HepG2 (cell line): ENCODE measurements at regions not wholly inside any gene's neighbourhood (a gene's known extent, or its start where the extent isn't known, plus 50 kb on each side); places are given as distances from the start of the nearest gene placed in this dataset.

ENCODE experiments used
- ATAC-seq: fragments of 200-7000 bp; cut with Tn5 transposase; 3 replicates; pipeline ENCODE4 v1.9.1; 2020; ENCODE audit warnings: mild to moderate bottlenecking, moderate library complexity
- BruUV-seq: library from RNA; stranded (reverse); fragments of 400-500 nt; replicated peaks from 2 replicates; lab custom pipeline; 2021; lab: Mats Ljungman, UMichigan
- CTCF ChIA-PET: fragments of 300-600 bp; formaldehyde crosslinking; extraction: SDS; loops from one replicate; lab custom pipeline; 2021; ENCODE audit warnings: low total read pairs, inconsistent platforms, low intra/inter-chr PET ratio; lab: Yijun Ruan, JAX
- POLR2A ChIA-PET: fragments of 350-600 bp; sonication (Branson Sonifier 250); formaldehyde crosslinking; loops from one replicate; lab custom pipeline; 2020; ENCODE audit warnings: antibody characterized with exemption, inconsistent platforms; lab: Yijun Ruan, JAX
- DNase-seq: peaks from one replicate; pipeline ENCODE4 v3.0.0-alpha.2; 2015; ENCODE audit warnings: low spot score
- FAIRE-seq: peaks from 3 replicates; lab custom pipeline; 2011; peaks lifted over from hg19 to GRCh38; lab: Jason Lieb, UNC
- H2AFZ ChIP-seq: one replicate; pipeline ENCODE4 v1.6.1; 2011; ENCODE audit warnings: low read length, inconsistent platforms
- H3K27ac ChIP-seq: fragments of 300-600 bp; 3 replicates; pipeline ENCODE4 v1.8.0; 2011; ENCODE audit warnings: mixed run types, mild to moderate bottlenecking, mixed read lengths, low read length, inconsistent platforms; ENCODE audit not compliant: insufficient read depth; ENCODE audit errors: extremely low read length
- H3K27me3 ChIP-seq, 2 experiments: fragments of 200-600 bp in 1 of 2; 2 replicates in 1 of 2; 3 replicates in 1 of 2; pipeline versions ENCODE4 v1.6.0 to v1.8.0; 2011; ENCODE audit warnings: low read length in 2 of 2, mild to moderate bottlenecking in 2 of 2, moderate library complexity in 2 of 2, inconsistent platforms in 1 of 2; ENCODE audit not compliant: insufficient read depth in 2 of 2, control insufficient read depth in 1 of 2
- H3K36me3 ChIP-seq, 2 experiments: fragments of 200-600 bp in 1 of 2; replicated peaks in 1 of 2; 2 replicates in 1 of 2; 3 replicates in 1 of 2; pipeline versions ENCODE4 v1.5.1 to v1.8.0; 2011; ENCODE audit warnings: low read length in 2 of 2, inconsistent platforms in 1 of 2; ENCODE audit not compliant: insufficient read depth in 2 of 2, control insufficient read depth in 1 of 2
- H3K4me1 ChIP-seq: 2 replicates; pipeline ENCODE4 v1.5.1; 2012; ENCODE audit warnings: low read length, inconsistent platforms; ENCODE audit not compliant: insufficient read depth
- H3K4me2 ChIP-seq: 2 replicates; pipeline ENCODE4 v1.6.0; 2011; ENCODE audit warnings: low read depth, low read length, inconsistent platforms
- H3K4me3 ChIP-seq, 3 experiments: fragments of 200-600 bp in 1 of 3; sonication (generic), shearing (Covaris generic) in 1 of 3; replicated peaks in 1 of 3; 2 replicates each; pipeline ENCODE4 v1.5.1; 2011 to 2016; ENCODE audit warnings: low read length in 3 of 3, inconsistent platforms in 2 of 3, low read depth in 2 of 3, mild to moderate bottlenecking in 2 of 3, control low read depth in 1 of 3, mixed read lengths in 1 of 3; ENCODE audit not compliant: insufficient read depth in 1 of 3
- H3K79me2 ChIP-seq: one replicate; pipeline ENCODE4 v1.6.1; 2011; ENCODE audit warnings: low read length, inconsistent platforms; ENCODE audit not compliant: insufficient read depth
- H3K9ac ChIP-seq: 2 replicates; pipeline ENCODE4 v1.6.0; 2011; ENCODE audit warnings: mild to moderate bottlenecking, low read depth, low read length, inconsistent platforms; ENCODE audit not compliant: insufficient read depth
- H3K9me3 ChIP-seq: 2 replicates; pipeline ENCODE4 v1.5.1; 2012; ENCODE audit warnings: mild to moderate bottlenecking, low read length
- H4K20me1 ChIP-seq: 2 replicates; pipeline ENCODE4 v1.6.0; 2011; ENCODE audit warnings: inconsistent platforms, mild to moderate bottlenecking, low read length, moderate library complexity; ENCODE audit not compliant: insufficient read depth
- AGO1 ChIP-seq: fragments of 200-400 bp; formaldehyde crosslinking; IDR thresholded peaks from 2 replicates; pipeline ENCODE4 v1.6.1; 2017; ENCODE audit warnings: mild to moderate bottlenecking, low read depth, low read length, moderate library complexity; ENCODE audit not compliant: poor library complexity, severe bottlenecking
- BORCS8-MEF2B ChIP-seq: sonication (generic); formaldehyde crosslinking; IDR thresholded peaks from 2 replicates; pipeline ENCODE4 v1.8.0; 2022; ENCODE audit warnings: mild to moderate bottlenecking, missing genetic modification reagents
- EP300 ChIP-seq, 3 experiments: sonication (generic) in 1 of 3; formaldehyde crosslinking in 1 of 3; IDR thresholded peaks; 2 replicates each; pipeline versions ENCODE4 v1.5.1 to v1.6.1; 2011 to 2020; ENCODE audit warnings: low read depth in 2 of 3, low read length in 2 of 3, borderline replicate concordance in 1 of 3, improper control_type of control experiment in 1 of 3, mild to moderate bottlenecking in 1 of 3, missing genetic modification reagents in 1 of 3, moderate library complexity in 1 of 3
- EZH2 ChIP-seq: conservative IDR thresholded peaks from 2 replicates; pipeline ENCODE4 v1.6.1; 2012; ENCODE audit warnings: mild to moderate bottlenecking, low read depth, low read length, moderate library complexity
- GTF2F1 ChIP-seq: fragments of 150-350 bp; IDR thresholded peaks from 2 replicates; pipeline ENCODE4 v1.6.1; 2014; ENCODE audit warnings: low read length
- JUN ChIP-seq: sonication (generic); formaldehyde crosslinking; IDR thresholded peaks from 2 replicates; pipeline ENCODE4 v1.4.0; 2020; ENCODE audit warnings: mild to moderate bottlenecking, missing genetic modification reagents
- KDM5B ChIP-seq: sonication (generic); formaldehyde crosslinking; IDR thresholded peaks from 2 replicates; pipeline ENCODE4 v1.4.0; 2020; ENCODE audit warnings: missing genetic modification reagents, mild to moderate bottlenecking, borderline replicate concordance
- PHF5A ChIP-seq: IDR thresholded peaks from one replicate; pipeline ENCODE4 v1.6.1; 2018; ENCODE audit warnings: low read depth, missing genetic modification reagents; ENCODE audit not compliant: unreplicated experiment
- SNAI1 ChIP-seq: sonication (generic); formaldehyde crosslinking; IDR thresholded peaks from 2 replicates; pipeline ENCODE4 v1.5.0; 2020; ENCODE audit warnings: mild to moderate bottlenecking, missing genetic modification reagents, borderline replicate concordance
- ZBTB42 ChIP-seq: sonication (generic); formaldehyde crosslinking; IDR thresholded peaks from 2 replicates; pipeline ENCODE4 v1.5.0; 2020; ENCODE audit warnings: mild to moderate bottlenecking, missing genetic modification reagents
- ZC3H4 ChIP-seq: sonication (generic); formaldehyde crosslinking; IDR thresholded peaks from 2 replicates; pipeline ENCODE4 v1.4.0; 2020; ENCODE audit warnings: missing genetic modification reagents, borderline replicate concordance
- ZEB1 ChIP-seq: IDR thresholded peaks from 2 replicates; pipeline ENCODE4 v1.6.1; 2012; ENCODE audit warnings: mild to moderate bottlenecking, low read depth, inconsistent platforms; ENCODE audit not compliant: insufficient replicate concordance
- ZFAT ChIP-seq: sonication (generic); formaldehyde crosslinking; conservative IDR thresholded peaks from 2 replicates; pipeline ENCODE4 v1.8.1; 2023; ENCODE audit warnings: missing genetic modification reagents, inconsistent platforms
- ZNF124 ChIP-seq: sonication (generic); formaldehyde crosslinking; IDR thresholded peaks from 2 replicates; pipeline ENCODE4 v1.4.0; 2020; ENCODE audit warnings: missing genetic modification reagents
- ZNF331 ChIP-seq: sonication (generic); formaldehyde crosslinking; IDR thresholded peaks from 2 replicates; pipeline ENCODE4 v1.4.0; 2020; ENCODE audit warnings: missing genetic modification reagents
- ZNF883 ChIP-seq: sonication (generic); formaldehyde crosslinking; IDR thresholded peaks from 2 replicates; pipeline ENCODE4 v1.5.1; 2020; ENCODE audit warnings: mild to moderate bottlenecking, missing genetic modification reagents; ENCODE audit errors: not compliant biosample characterization
- WGBS: methylation state at CpG from one replicate; pipeline ENCODE4 v1.1.6; 2017; ENCODE audit warnings: low lambda C conversion rate; 5-methylcytosine and 5-hydroxymethylcytosine counted together
- in situ Hi-C: cut with HindIII; loops from 2 replicates; pipeline ENCODE4 v1.10.0; 2017; ENCODE audit warnings: low pct_unique_long_range_greater_than_20kb; ENCODE audit not compliant: extremely low pct_ligation_motif_present
- intact Hi-C: fragments of 100-400 bp; cut with micrococcal nuclease; formaldehyde crosslinking; loops from one replicate; pipeline ENCODE4 v1.10.0; 2022; ENCODE audit not compliant: unreplicated experiment
- TF ChIP-seq, protein P1 (sequence below): IDR thresholded peaks from 2 replicates; pipeline ENCODE4 v1.6.1; 2018; ENCODE audit warnings: missing genetic modification reagents, mild to moderate bottlenecking, missing compliant biosample characterization
- TF ChIP-seq, protein P2 (sequence below): IDR thresholded peaks from 2 replicates; pipeline ENCODE4 v1.6.1; 2016; ENCODE audit warnings: missing genetic modification reagents, missing compliant biosample characterization
- TF ChIP-seq, protein P3 (sequence below): sonication (generic); formaldehyde crosslinking; IDR thresholded peaks from 2 replicates; pipeline ENCODE4 v1.9.0; 2021; ENCODE audit warnings: missing genetic modification reagents, borderline replicate concordance
- TF ChIP-seq, protein P4 (sequence below): sonication (generic); formaldehyde crosslinking; IDR thresholded peaks from 2 replicates; pipeline ENCODE4 v1.4.0; 2020; ENCODE audit warnings: low read depth, mild to moderate bottlenecking, missing genetic modification reagents

DNA sequence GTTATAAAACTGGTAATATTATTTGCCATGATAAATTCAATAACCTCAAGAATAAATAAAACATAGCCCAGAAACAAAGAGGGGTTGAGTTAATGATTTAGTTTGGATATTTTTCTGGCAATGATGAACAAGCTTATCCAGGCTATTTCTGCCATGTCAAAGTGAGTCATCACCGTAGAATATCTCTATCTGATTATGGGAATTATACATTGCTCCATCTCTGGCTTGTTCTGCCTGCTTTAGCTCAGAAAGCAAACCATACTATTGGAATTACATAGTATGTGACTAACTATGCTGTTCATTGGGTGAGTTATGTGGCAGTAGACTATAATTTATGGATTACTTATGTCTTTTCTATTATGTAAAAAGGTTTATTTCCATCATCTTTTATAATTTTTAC lies 680.1 kb upstream of the AADAT start:
- ATAC-seq (no peak), FAIRE-seq (no peak), DNase-seq (no peak)
- no peaks in the 10 kb centered on the region for H3K79me2 ChIP-seq
- no peak overlapping the region for H2AFZ ChIP-seq
- H3K9ac ChIP-seq: no peak overlapping the region
- 0% methylated on average over 1 of the region's 1 CpG for WGBS
- TF ChIP-seq, protein P1, sequence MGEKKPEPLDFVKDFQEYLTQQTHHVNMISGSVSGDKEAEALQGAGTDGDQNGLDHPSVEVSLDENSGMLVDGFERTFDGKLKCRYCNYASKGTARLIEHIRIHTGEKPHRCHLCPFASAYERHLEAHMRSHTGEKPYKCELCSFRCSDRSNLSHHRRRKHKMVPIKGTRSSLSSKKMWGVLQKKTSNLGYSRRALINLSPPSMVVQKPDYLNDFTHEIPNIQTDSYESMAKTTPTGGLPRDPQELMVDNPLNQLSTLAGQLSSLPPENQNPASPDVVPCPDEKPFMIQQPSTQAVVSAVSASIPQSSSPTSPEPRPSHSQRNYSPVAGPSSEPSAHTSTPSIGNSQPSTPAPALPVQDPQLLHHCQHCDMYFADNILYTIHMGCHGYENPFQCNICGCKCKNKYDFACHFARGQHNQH (CRISPR knock-in tag): no peak
- TF ChIP-seq PHF5A (CRISPR knock-in tag): no peak
- TF ChIP-seq, protein P2, sequence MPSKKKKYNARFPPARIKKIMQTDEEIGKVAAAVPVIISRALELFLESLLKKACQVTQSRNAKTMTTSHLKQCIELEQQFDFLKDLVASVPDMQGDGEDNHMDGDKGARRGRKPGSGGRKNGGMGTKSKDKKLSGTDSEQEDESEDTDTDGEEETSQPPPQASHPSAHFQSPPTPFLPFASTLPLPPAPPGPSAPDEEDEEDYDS (CRISPR knock-in tag): no peak
- TF ChIP-seq EP300 (IDR thresholded peaks at IDR 0.05; ENCODE audit: low read depth in 2 of 2, low read length in 2 of 2): no peak
- no peak for TF ChIP-seq EP300 (CRISPR knock-in tag; IDR thresholded peaks at IDR 0.05; ENCODE audit: borderline replicate concordance)
- TF ChIP-seq, protein P3, sequence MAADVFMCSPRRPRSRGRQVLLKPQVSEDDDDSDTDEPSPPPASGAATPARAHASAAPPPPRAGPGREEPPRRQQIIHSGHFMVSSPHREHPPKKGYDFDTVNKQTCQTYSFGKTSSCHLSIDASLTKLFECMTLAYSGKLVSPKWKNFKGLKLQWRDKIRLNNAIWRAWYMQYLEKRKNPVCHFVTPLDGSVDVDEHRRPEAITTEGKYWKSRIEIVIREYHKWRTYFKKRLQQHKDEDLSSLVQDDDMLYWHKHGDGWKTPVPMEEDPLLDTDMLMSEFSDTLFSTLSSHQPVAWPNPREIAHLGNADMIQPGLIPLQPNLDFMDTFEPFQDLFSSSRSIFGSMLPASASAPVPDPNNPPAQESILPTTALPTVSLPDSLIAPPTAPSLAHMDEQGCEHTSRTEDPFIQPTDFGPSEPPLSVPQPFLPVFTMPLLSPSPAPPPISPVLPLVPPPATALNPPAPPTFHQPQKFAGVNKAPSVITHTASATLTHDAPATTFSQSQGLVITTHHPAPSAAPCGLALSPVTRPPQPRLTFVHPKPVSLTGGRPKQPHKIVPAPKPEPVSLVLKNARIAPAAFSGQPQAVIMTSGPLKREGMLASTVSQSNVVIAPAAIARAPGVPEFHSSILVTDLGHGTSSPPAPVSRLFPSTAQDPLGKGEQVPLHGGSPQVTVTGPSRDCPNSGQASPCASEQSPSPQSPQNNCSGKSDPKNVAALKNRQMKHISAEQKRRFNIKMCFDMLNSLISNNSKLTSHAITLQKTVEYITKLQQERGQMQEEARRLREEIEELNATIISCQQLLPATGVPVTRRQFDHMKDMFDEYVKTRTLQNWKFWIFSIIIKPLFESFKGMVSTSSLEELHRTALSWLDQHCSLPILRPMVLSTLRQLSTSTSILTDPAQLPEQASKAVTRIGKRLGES (CRISPR knock-in tag): no peak
- TF ChIP-seq BORCS8-MEF2B (CRISPR knock-in tag): no peak
- no peak for TF ChIP-seq SNAI1 (CRISPR knock-in tag)
- no peak for TF ChIP-seq ZEB1
- no peak for TF ChIP-seq ZBTB42 (CRISPR knock-in tag)
- no peak for TF ChIP-seq ZNF883 (CRISPR knock-in tag)
- TF ChIP-seq, protein P4, sequence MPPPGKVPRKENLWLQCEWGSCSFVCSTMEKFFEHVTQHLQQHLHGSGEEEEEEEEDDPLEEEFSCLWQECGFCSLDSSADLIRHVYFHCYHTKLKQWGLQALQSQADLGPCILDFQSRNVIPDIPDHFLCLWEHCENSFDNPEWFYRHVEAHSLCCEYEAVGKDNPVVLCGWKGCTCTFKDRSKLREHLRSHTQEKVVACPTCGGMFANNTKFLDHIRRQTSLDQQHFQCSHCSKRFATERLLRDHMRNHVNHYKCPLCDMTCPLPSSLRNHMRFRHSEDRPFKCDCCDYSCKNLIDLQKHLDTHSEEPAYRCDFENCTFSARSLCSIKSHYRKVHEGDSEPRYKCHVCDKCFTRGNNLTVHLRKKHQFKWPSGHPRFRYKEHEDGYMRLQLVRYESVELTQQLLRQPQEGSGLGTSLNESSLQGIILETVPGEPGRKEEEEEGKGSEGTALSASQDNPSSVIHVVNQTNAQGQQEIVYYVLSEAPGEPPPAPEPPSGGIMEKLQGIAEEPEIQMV (CRISPR knock-in tag): no peak
- TF ChIP-seq ZC3H4: no peak
- no peak for TF ChIP-seq KDM5B (CRISPR knock-in tag)
- TF ChIP-seq EZH2: no peak
- TF ChIP-seq ZNF124: no peak
- no peak for TF ChIP-seq JUN (CRISPR knock-in tag)
- TF ChIP-seq GTF2F1: no peak
- TF ChIP-seq ZNF331 (CRISPR knock-in tag): no peak
- no peak for TF ChIP-seq ZFAT
- TF ChIP-seq AGO1: no peak
- H4K20me1 ChIP-seq: no peaks in the 10 kb centered on the region
- H3K4me3 ChIP-seq: no peak overlapping the region
- POLR2A ChIA-PET: no interaction called here
- H3K4me1 ChIP-seq: no peaks in the 10 kb centered on the region
- H3K9me3 ChIP-seq: no peaks in the 10 kb centered on the region
- in situ Hi-C loops: no loop called here
- H3K27ac ChIP-seq: no peak overlapping the region
- no peaks in the 10 kb centered on the region for H3K36me3 ChIP-seq
- CTCF ChIA-PET: no interaction called here
- no TSS peak for BruUV-seq
- intact Hi-C loops: no loop called here
- H3K27me3 ChIP-seq: no peaks in the 10 kb centered on the region
- no peak overlapping the region for H3K4me2 ChIP-seq
